Stimulated activated CD8-positive, alpha-beta memory T cell treated with anti-CD3 and anti-CD28 coated beads, Interleukin-7, amount 100 ng/mL, for 48 hours (primary cell): ENCODE measurements at regions not wholly inside any gene's neighbourhood (a gene's known extent, or its start where the extent isn't known, plus 50 kb on each side); places are given as distances from the start of the nearest gene placed in this dataset.

Source experiments
- DNase-seq, 2 donors: peaks; one replicate each; pipeline ENCODE4 v3.0.0-alpha.2; 2020; ENCODE audit warnings: low read depth in 1 of 2; ENCODE audit errors: extremely low read depth in 1 of 2

DNA sequence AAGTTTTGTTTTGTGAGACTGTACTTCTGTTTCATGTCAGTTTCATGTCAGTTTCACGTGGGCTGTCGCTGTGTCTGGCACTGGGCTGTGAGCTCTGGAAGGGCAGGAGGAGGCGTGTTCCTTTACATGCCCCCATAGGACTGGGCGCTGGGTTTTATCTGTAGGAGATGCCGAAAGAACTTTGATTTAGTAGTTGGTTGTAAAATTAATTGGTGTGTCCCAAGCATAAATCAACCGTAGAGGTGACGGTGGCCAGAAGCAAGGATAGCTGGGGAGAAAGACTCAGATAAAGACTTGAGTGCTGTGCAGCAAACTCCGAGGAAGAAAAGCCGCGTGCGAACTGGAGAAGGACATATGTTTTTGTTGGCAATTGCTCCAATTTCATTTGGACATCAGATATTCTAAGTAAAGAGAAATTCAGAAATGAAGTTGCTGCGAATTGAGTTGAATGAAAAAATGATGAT, 182.5 kb downstream of the VRK1 start:
- no peak for DNase-seq

DNA sequence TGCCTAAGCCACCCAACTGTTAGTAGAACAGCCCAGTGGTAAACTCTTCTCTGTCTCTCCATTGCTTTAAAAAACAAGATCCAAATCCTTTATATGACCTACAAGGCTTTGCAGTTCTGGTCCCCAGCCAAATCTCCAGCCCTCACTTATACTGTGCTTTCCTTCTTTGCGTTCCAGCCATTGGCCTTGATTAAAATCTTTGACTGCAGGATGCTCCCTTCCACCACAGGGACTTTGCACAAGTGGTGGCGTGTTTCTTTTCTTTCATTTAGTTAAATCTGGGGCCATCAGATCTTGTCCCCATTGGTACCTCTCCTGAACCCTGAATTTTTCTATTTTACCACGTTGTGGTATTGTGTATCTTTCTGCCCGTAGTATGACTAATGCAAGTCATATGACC, 183.7 kb downstream of the VRK1 start:
- no peak for DNase-seq

DNA sequence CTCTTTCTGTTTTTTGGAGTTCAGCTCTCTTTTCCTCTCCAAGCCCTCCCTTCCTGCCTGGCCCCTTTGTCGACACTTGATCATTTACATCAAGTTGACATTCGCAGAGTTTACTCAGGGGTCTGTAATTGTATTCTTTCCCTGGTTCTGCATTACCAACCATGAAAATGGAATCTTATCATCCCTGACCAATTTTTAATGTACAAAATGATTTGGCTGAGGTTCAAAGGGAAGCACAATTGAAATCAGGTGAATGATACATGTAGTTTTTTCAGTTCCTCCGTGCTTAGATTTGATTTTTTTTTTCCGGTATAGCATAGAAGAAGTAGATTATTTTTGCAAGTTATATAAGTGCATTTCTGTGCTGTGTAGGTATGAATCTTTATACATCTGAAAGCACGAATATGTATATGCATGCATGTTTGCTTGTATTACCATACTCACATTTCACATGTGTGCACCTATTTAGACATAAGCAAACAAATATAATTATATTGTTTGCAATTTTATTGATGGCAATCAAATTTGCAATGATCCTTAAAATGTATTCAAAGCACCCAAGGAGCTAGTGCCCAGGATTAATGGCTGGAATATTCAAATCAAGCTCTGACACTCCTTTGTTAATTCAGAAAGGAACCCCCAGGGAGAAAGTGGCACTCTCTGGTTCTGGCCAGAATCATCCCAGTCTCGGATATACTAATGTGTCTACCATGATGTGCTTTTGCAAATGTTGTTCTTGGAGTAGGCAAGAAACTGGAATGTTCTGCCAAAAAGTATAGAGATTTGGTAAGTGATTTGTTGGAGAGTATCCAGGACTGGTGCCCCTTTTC, 189.3 kb downstream of the VRK1 start:
- no peak for DNase-seq

DNA sequence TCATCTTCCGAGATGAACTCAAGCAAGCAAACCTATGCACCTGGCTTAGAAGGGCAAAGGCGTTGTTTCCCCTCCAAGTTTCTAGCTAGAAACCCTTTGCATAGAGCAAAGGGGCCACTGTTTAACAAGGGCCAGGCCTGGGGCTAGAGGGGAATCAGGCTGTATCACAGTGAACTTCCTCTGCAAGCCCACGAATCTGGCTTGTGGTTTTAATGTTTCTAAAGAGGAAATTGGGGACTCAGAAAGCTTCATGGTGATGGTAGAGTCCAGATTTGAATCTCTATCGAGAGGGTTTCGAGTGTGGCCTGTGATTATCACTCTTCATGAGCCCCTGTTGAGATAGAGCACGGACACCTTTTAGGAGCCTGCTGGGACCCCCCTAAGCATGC, 189.9 kb downstream of the VRK1 start:
- no peak for DNase-seq

DNA sequence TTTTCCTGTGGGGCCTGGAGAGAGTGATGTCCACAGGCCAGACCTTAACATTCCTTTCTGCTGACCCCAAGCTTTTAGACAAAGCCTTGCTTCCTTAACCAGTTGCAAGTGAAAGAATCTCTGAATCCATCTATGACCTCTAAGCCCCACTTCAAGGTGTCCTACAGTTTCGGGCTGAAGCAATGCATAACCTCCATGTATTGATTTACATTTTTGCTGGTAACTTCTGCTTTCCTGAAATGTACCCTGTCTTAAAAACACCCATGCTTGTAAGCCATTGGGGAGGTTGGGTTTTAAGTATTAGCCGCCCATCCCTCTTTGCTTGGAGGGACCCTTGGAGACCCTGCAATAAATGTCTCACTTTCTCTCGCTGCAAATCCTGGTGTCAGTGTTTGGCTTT, 190.6 kb downstream of the VRK1 start:
- DNase-seq: no peak

DNA sequence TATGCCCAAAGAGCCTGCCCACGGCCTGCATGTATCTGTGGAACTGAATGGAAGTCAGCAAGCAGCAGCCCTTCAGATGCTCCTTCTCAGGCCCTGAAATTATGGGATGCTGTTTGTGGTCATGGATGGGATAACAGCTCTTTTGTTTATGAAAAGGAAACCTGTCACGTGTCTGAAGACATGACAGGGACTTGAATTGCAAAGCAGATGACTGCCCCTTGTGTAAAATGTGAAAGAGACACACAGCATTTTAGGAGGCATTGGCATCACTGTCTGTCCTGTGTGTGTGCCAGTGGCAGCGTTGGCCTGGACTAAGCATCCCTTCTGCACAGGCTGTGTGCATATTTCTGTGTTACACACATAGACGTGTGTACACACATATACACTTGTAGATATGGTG, 192.1 kb downstream of the VRK1 start:
- DNase-seq: no peak

DNA sequence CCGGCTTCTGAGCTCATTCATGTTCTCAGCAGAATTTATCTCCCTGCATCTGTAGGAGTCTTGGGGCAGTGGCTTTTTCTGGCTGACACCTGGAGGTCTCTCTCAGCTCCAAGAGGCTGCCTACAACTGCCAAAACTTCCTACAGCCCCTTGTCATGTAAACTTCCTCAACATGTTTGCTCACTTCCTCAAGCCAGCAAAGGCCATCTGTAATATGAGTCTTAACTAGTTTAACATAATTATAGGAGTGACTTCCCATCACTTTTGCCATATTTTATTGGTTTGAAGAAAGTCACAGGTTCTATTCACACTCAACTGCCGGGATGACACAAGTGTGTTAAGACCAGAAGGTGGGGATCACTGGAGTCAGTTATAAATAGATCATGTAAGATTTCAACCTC, 194.0 kb downstream of the VRK1 start:
- no peak for DNase-seq

DNA sequence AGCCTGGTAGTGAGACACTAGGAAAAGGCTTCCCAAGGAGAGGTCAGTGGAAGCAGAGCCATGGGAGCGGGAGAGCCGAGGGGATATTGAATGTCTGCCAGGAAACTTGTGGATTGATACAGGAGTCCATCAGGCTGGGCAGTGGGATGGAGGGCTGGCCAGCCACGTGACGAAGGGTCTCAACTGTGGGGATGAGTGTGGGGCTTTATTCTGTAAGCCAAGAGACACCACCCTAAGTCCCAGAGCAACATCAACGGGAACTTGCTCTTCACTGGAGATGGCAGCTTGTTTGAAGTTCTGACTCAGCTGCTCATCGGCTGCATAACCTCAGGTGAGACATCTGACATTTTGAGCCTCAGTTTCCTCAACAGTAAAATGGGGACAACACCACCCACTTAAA, 197.8 kb downstream of the VRK1 start:
- no peak for DNase-seq

DNA sequence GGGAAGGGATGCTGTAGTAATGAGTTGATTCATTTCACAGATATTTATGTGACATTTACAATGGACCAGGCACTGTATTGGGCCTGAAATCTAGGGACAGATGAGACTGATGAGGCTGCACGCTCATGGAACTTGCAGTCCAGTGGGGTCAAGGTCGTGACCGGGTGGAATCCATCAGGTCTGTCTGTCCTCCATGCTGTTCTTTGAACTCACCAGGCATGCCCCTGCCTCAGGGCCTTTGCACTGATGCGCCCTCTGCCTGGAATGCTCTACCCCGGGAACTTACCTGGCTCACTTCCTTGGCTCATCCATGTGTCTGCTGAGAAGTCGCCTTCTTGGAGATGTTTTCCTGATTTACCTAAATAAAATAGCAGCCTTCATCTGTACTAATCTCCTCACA, 200.1 kb downstream of the VRK1 start:
- no peak for DNase-seq

DNA sequence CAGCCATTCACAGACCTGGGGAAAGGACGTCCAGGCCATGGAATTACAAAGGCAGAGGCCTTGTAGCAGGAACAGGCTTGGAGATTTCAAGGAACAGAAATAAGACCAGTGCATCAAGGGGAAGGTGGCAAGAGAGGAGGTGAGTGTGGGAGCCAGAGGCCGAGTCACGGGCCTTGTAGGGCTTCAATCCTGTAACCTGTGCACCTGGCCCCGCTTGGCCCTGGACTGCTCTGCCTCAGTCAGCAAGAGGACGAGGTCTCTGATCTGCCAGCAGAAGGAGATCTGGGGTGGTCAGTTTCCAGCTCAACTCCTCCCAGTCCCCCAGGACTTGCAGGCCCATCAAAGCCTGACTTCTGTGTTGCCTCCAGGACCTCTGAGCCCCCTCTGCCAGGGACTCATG, 200.8 kb downstream of the VRK1 start:
- no peak for DNase-seq

DNA sequence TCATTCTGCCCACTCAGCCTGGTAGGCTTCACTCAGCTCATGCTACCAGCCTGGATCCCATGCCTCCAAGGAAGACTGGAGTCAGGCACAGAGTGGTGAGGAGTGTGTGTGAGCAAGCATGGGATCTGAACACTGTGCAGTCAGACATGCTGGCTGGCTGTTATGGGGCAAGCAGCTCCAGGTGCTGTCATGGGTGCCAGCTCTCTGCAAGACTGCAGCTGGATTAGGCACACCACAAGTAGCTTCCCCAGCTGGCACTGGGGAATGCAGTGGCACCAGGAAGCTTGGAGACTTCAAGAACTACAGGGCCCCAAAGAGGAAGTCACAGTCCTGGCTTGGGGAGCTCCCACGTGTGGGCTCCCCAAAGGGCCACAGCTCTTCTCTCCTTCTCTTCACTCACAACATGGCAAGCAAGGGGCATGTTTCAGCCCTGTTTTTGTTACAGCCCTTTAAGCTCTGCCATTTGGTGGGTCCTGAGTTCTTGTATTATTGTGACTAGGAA, 202.5 kb downstream of the VRK1 start:
- no peak for DNase-seq

DNA sequence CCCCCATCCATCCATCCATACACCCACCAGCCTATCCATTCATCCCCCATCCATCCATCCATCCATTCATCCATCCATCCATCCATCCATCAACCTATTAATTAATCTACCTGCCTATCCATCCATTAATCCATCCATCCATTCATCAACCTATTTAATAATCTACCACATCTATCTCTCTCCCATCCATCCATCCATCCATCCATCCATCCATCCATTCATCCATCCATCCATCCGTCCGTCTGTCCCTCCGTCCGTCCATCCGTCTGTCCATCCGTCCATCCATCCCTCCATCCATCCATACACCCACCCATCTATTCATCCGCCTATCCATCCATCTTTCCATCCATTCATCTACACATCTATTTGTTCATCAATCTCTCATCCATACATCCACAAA, 205.3 kb downstream of the VRK1 start:
- DNase-seq: no peak

DNA sequence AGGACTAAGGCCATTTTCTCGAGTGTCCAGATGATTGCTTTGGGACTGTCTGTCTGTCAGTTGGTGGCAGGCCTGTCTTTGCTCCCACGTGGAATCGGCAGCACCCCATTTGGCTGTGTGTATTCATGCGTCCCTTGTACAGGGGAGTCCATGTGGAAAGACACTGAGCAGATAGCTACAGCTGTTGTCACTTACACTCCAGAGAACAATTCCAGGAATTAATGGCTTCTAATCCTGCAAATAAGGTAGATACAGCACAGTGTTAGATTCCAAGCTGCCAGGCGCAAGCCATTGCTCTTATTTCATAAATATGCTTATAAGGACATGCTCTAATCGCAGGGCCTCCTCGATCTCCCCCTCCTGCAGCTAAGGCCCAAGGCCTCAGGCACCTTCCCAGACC, 208.8 kb downstream of the VRK1 start:
- no peak for DNase-seq

DNA sequence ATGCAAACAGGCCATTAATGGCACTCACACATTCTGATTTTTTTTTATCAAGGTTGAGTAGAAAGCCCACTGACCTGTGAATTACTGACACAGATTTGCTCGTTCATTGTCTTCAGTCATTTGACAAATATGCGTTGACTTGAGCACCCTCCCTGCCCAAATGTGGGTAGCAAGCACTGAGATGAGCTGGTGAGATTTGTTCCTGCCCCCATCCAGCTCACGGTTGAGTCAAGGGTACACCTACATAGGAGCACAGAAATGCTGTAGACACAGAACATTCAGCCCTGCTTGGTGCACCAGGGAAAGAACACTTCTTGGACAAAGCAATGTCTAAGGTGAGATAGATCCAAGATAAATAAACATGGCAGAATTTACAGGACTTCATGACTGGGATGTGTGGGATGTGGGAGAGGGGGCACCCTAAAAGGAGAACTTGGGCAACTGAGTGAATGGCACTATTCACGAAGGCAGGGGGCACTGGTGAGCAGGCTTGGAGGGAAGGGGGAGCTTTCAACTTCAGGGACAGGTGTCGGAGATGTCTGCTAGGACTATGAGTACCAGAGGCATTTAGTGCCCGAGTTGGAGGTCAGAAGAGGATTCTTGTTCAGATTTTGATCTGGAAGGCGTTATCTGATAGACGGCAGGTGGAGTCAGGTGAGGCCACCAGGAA, 213.4 kb downstream of the VRK1 start:
- no peak for DNase-seq

DNA sequence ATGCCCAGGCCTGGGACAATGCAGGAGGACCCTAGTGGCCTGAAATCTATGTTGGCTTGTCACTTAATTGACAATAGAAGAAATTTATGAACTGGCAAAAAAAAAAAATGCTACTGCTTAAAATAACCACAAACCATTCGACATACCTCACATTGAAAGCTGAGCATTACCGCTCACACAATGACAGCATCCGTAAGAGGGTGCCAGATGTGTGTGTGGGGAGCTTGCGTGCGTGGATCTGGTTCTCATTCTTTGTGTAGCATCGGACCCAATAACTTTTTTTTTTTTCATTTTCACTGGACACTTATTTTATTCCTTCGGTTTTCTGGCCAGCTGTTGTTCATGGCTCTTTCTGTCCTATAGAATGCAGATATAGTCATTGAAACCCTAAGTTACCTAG, 216.7 kb downstream of the VRK1 start:
- DNase-seq: no peak

DNA sequence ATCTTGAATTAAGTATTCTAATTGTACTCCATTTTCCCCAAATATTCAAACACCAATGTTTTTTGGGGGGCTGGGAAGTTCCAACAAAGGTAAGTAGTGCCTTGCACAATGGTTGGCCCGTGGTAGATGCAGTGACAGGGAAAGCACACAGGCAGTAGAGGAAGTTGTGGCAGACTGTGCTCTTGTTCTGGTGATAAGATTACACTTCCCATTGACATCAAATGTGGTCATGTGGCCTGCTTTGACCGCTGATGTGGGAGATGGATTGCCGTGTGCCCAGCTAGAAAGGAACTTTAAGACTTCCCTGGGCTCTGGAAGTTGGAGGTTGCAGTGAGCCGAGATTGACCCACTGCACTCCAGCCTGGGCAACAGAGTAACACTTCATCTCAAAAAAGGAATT, 223.8 kb downstream of the VRK1 start:
- DNase-seq: no peak

DNA sequence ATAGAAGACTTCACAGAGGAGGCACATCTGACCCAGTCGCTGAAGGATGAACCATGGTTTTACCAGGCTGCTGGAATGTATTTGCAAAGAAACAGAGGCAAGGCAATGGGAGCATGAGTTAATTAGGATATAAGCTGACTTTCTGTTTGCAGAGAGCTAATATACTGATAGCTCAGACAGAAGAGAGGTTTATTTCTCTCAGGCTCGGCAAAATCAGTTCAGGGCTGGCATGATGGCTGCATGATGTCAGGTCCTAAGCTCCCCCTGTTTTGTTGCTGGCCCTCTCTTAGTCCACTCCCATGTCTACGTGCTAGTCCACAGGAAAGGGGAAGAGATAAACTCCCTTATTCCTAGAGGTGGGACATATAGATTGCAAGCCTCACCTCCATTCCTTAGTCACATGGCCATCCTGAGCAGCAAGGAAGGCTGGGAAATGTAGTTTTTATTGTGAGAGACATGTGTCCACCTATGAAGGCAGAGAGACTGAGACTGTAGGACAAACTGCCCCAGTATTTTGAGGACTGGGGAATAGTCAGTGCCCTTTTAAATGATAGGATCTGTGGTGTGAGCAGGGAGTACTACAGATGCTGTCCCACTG, 224.5 kb downstream of the VRK1 start:
- DNase-seq: no peak

DNA sequence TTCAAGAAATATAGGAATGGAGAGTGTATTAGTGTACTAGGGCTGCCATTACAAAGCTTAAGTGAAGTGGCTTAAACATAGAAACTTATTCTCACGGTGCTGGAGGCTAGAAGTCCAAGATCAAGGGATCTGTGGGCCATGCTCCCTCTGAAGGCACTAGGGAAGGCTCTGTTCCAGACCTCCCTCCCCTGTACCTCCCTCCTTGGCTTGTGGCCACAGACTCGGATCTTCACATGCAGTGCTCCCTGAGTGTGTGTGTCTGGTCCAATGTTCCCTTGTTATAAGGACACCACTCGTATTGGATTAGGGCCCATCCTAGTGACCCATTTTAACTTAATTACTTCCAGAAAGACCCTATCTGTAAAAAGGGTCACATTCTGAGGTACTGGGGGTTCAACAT, 225.6 kb downstream of the VRK1 start:
- DNase-seq: no peak

DNA sequence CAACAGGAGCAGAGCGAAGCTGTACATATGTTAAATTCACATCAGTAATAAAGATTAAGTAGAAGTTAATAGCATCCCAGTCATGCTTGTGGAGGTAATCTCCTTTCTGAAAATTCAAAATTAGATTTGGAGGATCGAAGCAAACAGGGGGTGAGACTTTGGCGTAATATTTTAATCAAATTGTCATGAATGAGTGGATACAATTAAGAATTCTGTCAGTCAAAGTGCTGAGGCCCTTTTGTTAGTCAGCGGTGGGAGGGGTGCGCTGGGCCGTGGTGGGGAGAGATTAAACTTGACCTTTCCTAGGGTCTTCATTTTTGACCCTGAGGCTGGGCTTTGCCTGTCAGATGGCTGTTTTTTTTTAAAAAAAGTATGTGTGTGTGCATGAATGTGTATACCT, 226.7 kb downstream of the VRK1 start:
- DNase-seq: no peak

DNA sequence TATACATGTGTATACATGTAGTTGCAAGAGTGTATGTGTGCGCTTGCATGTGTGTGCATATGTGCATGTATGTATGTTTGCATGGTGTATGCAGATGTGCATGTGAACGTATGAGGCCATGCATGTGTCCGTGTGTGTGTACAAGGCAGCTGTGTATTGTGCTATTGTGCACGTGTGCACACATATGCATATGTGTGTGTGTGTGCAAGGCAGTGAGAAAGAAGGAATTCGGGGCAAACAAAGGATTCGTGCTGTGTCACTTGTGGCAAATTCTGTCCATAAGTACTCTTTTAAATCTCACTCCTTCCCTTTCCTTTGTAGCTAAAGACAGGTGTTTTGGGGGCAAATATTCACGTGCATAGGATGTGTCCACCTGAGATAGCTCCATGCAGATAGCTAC, 227.1 kb downstream of the VRK1 start:
- no peak for DNase-seq

DNA sequence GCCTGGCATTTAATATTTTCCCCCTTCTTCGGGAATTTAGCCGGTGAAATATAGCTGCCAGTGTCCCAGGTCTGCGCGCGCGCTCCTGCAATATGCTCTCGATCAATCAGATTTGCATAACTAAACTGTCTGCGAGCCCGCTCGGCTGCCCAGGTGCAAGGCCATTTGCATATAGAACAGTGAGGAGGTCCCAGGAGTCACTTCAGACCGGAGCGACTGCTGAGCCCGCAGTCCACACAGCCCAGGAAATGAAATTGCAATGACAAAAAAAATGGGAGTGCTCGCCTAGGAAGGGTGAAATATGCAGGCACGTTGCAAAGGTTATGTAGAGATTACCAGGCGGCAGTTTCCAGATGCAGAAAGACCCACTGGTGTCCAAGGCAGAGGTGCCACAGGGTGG, 228.5 kb downstream of the VRK1 start:
- no peak for DNase-seq
